ENCODE measurements at regions not wholly inside any gene's neighbourhood (a gene's known extent, or its start where the extent isn't known, plus 50 kb on each side); places are given as distances from the start of the nearest gene placed in this dataset.

- TF ChIP-seq, protein P1, sequence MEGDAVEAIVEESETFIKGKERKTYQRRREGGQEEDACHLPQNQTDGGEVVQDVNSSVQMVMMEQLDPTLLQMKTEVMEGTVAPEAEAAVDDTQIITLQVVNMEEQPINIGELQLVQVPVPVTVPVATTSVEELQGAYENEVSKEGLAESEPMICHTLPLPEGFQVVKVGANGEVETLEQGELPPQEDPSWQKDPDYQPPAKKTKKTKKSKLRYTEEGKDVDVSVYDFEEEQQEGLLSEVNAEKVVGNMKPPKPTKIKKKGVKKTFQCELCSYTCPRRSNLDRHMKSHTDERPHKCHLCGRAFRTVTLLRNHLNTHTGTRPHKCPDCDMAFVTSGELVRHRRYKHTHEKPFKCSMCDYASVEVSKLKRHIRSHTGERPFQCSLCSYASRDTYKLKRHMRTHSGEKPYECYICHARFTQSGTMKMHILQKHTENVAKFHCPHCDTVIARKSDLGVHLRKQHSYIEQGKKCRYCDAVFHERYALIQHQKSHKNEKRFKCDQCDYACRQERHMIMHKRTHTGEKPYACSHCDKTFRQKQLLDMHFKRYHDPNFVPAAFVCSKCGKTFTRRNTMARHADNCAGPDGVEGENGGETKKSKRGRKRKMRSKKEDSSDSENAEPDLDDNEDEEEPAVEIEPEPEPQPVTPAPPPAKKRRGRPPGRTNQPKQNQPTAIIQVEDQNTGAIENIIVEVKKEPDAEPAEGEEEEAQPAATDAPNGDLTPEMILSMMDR (IDR thresholded peaks at IDR 0.05) = no peak
- TF ChIP-seq EZH2 (IDR thresholded peaks at IDR 0.05; ENCODE audit: borderline replicate concordance, insufficient read depth, low read depth, low read length, poor library complexity, severe bottlenecking) = no peak
Observed at GRCh38 chr15:72925661-72926060, 126.6 kb upstream of the NEO1 start.

Data from B cell (primary cell).